GM23338 (cell line): ENCODE measurements at regions not wholly inside any gene's neighbourhood (a gene's known extent, or its start where the extent isn't known, plus 50 kb on each side); places are given as distances from the start of the nearest gene placed in this dataset.

Source experiments
- ATAC-seq: fragments of 200-7000 bp; cut with Tn5 transposase; 3 replicates; pipeline ENCODE4 v1.9.1; 2020
- DNase-seq: peaks from one replicate; pipeline ENCODE4 v3.0.0-alpha.2; 2015; ENCODE audit warnings: low spot score
- H2AFZ ChIP-seq: fragments of 200-600 bp; sonication (generic); 2 replicates; pipeline ENCODE4 v1.8.0; 2016; ENCODE audit warnings: antibody characterized with exemption, mild to moderate bottlenecking, moderate library complexity
- H3F3A ChIP-seq: fragments of 200-600 bp; sonication (generic); replicated peaks from 2 replicates; pipeline ENCODE4 v1.8.0; 2017; ENCODE audit warnings: antibody characterized with exemption, mixed run types, low read depth
- H3K27ac ChIP-seq: fragments of 200-600 bp; sonication (generic); 2 replicates; pipeline ENCODE4 v1.6.1; 2016; ENCODE audit warnings: low read depth
- H3K27me3 ChIP-seq: fragments of 200-600 bp; sonication (generic); 2 replicates; pipeline ENCODE4 v1.8.0; 2016; ENCODE audit warnings: mild to moderate bottlenecking, mixed run types, moderate library complexity; ENCODE audit not compliant: insufficient read depth
- H3K36me3 ChIP-seq: fragments of 200-600 bp; sonication (generic); 2 replicates; pipeline ENCODE4 v1.8.0; 2016; ENCODE audit warnings: mild to moderate bottlenecking; ENCODE audit not compliant: insufficient read depth
- H3K4me1 ChIP-seq: fragments of 200-600 bp; sonication (generic); 2 replicates; pipeline ENCODE4 v1.8.0; 2016; ENCODE audit warnings: mild to moderate bottlenecking, moderate library complexity; ENCODE audit not compliant: insufficient read depth
- H3K4me2 ChIP-seq: fragments of 200-600 bp; sonication (generic); 2 replicates; pipeline ENCODE4 v1.7.1; 2017; ENCODE audit warnings: mixed run types
- H3K4me3 ChIP-seq: fragments of 200-600 bp; sonication (generic); 2 replicates; pipeline ENCODE4 v1.6.1; 2016; ENCODE audit warnings: mixed run types
- H3K79me2 ChIP-seq: fragments of 200-600 bp; sonication (generic); replicated peaks from 2 replicates; pipeline ENCODE4 v1.8.0; 2017; ENCODE audit warnings: mild to moderate bottlenecking; ENCODE audit not compliant: insufficient read depth
- H3K9me2 ChIP-seq: fragments of 200-600 bp; sonication (generic); 2 replicates; pipeline ENCODE4 v1.8.0; 2017; ENCODE audit not compliant: insufficient read depth
- H4K20me1 ChIP-seq: fragments of 200-600 bp; sonication (generic); replicated peaks from 2 replicates; pipeline ENCODE4 v1.8.0; 2017; ENCODE audit warnings: mild to moderate bottlenecking; ENCODE audit not compliant: insufficient read depth
- H3K27ac Mint-ChIP-seq: 2 replicates; pipeline ENCODE4 v1.8.0; 2020; ENCODE audit warnings: inconsistent platforms, mild to moderate bottlenecking, moderate library complexity, mixed read lengths
- H3K27me3 Mint-ChIP-seq: 3 replicates; pipeline ENCODE4 v1.8.0; 2022; ENCODE audit warnings: low read depth, mild to moderate bottlenecking, moderate library complexity, mixed read lengths, inconsistent platforms; ENCODE audit not compliant: insufficient read depth, poor library complexity
- H3K36me3 Mint-ChIP-seq: 3 replicates; pipeline ENCODE4 v1.8.0; 2021; ENCODE audit warnings: low read depth, mild to moderate bottlenecking, inconsistent platforms, moderate library complexity, mixed read lengths
- H3K4me1 Mint-ChIP-seq: 3 replicates; pipeline ENCODE4 v1.8.0; 2020; ENCODE audit warnings: mild to moderate bottlenecking, inconsistent platforms, mixed read lengths
- H3K4me3 Mint-ChIP-seq: 3 replicates; pipeline ENCODE4 v1.8.0; 2021; ENCODE audit warnings: moderate library complexity, mild to moderate bottlenecking, inconsistent platforms, mixed read lengths
- H3K9me3 Mint-ChIP-seq: 3 replicates; pipeline ENCODE4 v1.8.0; 2020; ENCODE audit warnings: moderate library complexity, mild to moderate bottlenecking, inconsistent platforms, mixed read lengths
- CREB1 ChIP-seq: fragments of 250-450 bp; sonication (Bioruptor Pico); IDR thresholded peaks from 2 replicates; pipeline ENCODE4 v1.5.0; 2020; ENCODE audit warnings: low read depth, mild to moderate bottlenecking, moderate library complexity
- CTCF ChIP-seq, 2 experiments: fragments of 200-600 bp in 1 of 2; sonication (generic) in 1 of 2; conservative IDR thresholded peaks; 2 replicates each; pipeline versions ENCODE4 v1.5.1 to v1.6.1; 2016 to 2017; ENCODE audit warnings: antibody characterized with exemption in 2 of 2, low read depth in 2 of 2, mild to moderate bottlenecking in 2 of 2, moderate library complexity in 1 of 2
- ETS1 ChIP-seq: IDR thresholded peaks from 2 replicates; pipeline ENCODE4 v1.6.1; 2016; ENCODE audit warnings: antibody characterized with exemption
- EZH2 ChIP-seq: fragments of 200-600 bp; sonication (generic); IDR thresholded peaks from one replicate; pipeline ENCODE4 v1.8.0; 2017; ENCODE audit warnings: antibody characterized with exemption, mild to moderate bottlenecking, low read depth; ENCODE audit not compliant: unreplicated experiment
- EZH2phosphoT487 ChIP-seq: fragments of 200-600 bp; sonication (generic); IDR thresholded peaks from one replicate; pipeline ENCODE4 v1.8.1; 2018; ENCODE audit warnings: antibody characterized with exemption; ENCODE audit not compliant: unreplicated experiment
- JUNB ChIP-seq: IDR thresholded peaks from one replicate; pipeline ENCODE4 v1.6.1; 2016; ENCODE audit warnings: antibody characterized with exemption; ENCODE audit not compliant: unreplicated experiment
- NANOG ChIP-seq: IDR thresholded peaks from 2 replicates; pipeline ENCODE4 v1.6.1; 2016; ENCODE audit warnings: antibody characterized with exemption, borderline replicate concordance
- POLR2AphosphoS5 ChIP-seq: IDR thresholded peaks from 2 replicates; pipeline ENCODE4 v1.6.1; 2016; ENCODE audit warnings: antibody characterized with exemption, low read depth
- REST ChIP-seq: IDR thresholded peaks from one replicate; pipeline ENCODE4 v1.6.1; 2018; ENCODE audit warnings: antibody characterized with exemption; ENCODE audit not compliant: unreplicated experiment
- STAT1 ChIP-seq: IDR thresholded peaks from one replicate; pipeline ENCODE4 v1.6.1; 2016; ENCODE audit warnings: antibody characterized with exemption; ENCODE audit not compliant: unreplicated experiment
- ZNF114 ChIP-seq: fragments of 250-450 bp; sonication (Bioruptor Pico); IDR thresholded peaks from 2 replicates; pipeline ENCODE4 v1.5.0; 2020; ENCODE audit warnings: mild to moderate bottlenecking, moderate library complexity
- ZNF331 ChIP-seq: fragments of 250-450 bp; sonication (Bioruptor Pico); IDR thresholded peaks from 2 replicates; pipeline ENCODE4 v1.5.0; 2020; ENCODE audit warnings: low read depth, mild to moderate bottlenecking, moderate library complexity
- TF ChIP-seq, protein P1 (sequence below): fragments of 250-450 bp; sonication (Bioruptor Pico); IDR thresholded peaks from 2 replicates; pipeline ENCODE4 v1.5.0; 2020; ENCODE audit warnings: mild to moderate bottlenecking, moderate library complexity

DNA sequence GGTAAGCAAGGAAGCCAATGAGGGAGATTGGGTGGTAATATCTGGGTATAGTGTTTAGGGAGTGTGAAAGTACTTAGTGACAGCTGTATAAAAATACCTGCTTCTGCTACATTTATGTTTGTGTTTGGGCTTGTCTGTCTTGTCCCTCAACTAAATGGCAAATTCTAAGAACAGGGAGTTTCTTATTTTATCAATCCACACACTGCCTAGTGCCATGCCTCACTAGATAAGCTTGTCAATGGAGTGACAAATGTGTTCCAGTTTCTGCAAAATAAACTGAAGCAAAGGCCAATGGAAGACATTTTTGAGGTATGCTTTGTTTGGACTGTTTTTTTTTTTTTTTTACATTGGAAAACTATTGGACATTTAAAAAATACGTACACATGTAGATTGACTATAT, 418.0 kb downstream of the SH2D1A start:
- no peak overlapping the region for H2AFZ ChIP-seq
- TF ChIP-seq EZH2phosphoT487, result no peak
- TF ChIP-seq CREB1, result no peak
- no peak for TF ChIP-seq STAT1
- TF ChIP-seq EZH2, result no peak
- no peak for TF ChIP-seq POLR2AphosphoS5
- TF ChIP-seq NANOG, result no peak
- TF ChIP-seq REST, result no peak
- TF ChIP-seq ZNF114 (CRISPR knock-in tag), result no peak
- no peak for TF ChIP-seq CTCF (conservative IDR thresholded peaks at IDR 0.05; ENCODE audit: low read depth in 2 of 2)
- TF ChIP-seq ZNF331 (CRISPR knock-in tag), result no peak
- TF ChIP-seq JUNB, result no peak
- TF ChIP-seq ETS1, result no peak
- TF ChIP-seq, protein P1, sequence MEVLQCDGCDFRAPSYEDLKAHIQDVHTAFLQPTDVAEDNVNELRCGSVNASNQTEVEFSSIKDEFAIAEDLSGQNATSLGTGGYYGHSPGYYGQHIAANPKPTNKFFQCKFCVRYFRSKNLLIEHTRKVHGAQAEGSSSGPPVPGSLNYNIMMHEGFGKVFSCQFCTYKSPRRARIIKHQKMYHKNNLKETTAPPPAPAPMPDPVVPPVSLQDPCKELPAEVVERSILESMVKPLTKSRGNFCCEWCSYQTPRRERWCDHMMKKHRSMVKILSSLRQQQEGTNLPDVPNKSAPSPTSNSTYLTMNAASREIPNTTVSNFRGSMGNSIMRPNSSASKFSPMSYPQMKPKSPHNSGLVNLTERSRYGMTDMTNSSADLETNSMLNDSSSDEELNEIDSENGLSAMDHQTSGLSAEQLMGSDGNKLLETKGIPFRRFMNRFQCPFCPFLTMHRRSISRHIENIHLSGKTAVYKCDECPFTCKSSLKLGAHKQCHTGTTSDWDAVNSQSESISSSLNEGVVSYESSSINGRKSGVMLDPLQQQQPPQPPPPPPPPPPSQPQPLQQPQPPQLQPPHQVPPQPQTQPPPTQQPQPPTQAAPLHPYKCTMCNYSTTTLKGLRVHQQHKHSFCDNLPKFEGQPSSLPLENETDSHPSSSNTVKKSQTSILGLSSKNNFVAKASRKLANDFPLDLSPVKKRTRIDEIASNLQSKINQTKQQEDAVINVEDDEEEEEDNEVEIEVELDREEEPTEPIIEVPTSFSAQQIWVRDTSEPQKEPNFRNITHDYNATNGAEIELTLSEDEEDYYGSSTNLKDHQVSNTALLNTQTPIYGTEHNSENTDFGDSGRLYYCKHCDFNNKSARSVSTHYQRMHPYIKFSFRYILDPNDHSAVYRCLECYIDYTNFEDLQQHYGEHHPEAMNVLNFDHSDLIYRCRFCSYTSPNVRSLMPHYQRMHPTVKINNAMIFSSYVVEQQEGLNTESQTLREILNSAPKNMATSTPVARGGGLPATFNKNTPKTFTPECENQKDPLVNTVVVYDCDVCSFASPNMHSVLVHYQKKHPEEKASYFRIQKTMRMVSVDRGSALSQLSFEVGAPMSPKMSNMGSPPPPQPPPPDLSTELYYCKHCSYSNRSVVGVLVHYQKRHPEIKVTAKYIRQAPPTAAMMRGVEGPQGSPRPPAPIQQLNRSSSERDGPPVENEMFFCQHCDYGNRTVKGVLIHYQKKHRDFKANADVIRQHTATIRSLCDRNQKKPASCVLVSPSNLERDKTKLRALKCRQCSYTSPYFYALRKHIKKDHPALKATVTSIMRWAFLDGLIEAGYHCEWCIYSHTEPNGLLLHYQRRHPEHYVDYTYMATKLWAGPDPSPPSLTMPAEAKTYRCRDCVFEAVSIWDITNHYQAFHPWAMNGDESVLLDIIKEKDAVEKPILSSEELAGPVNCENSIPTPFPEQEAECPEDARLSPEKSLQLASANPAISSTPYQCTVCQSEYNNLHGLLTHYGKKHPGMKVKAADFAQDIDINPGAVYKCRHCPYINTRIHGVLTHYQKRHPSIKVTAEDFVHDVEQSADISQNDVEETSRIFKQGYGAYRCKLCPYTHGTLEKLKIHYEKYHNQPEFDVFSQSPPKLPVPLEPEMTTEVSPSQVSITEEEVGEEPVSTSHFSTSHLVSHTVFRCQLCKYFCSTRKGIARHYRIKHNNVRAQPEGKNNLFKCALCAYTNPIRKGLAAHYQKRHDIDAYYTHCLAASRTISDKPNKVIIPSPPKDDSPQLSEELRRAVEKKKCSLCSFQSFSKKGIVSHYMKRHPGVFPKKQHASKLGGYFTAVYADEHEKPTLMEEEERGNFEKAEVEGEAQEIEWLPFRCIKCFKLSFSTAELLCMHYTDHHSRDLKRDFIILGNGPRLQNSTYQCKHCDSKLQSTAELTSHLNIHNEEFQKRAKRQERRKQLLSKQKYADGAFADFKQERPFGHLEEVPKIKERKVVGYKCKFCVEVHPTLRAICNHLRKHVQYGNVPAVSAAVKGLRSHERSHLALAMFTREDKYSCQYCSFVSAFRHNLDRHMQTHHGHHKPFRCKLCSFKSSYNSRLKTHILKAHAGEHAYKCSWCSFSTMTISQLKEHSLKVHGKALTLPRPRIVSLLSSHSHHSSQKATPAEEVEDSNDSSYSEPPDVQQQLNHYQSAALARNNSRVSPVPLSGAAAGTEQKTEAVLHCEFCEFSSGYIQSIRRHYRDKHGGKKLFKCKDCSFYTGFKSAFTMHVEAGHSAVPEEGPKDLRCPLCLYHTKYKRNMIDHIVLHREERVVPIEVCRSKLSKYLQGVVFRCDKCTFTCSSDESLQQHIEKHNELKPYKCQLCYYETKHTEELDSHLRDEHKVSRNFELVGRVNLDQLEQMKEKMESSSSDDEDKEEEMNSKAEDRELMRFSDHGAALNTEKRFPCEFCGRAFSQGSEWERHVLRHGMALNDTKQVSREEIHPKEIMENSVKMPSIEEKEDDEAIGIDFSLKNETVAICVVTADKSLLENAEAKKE, result no peak
- peaks cover 2% of the 10 kb centered on the region; the same call in 1 of the 3 replicates for H3K36me3 Mint-ChIP-seq
- H3K9me3 Mint-ChIP-seq, result no peaks in the 10 kb centered on the region; the same call in 2 of the 3 replicates
- ATAC-seq (no peak), DNase-seq (no peak)
- no peaks in the 10 kb centered on the region for H3K79me2 ChIP-seq
- no peak overlapping the region for H3K4me2 ChIP-seq
- no peaks in the 10 kb centered on the region for H3K9me2 ChIP-seq
- H3K4me1 ChIP-seq, result no peaks in the 10 kb centered on the region
- H3K27me3 ChIP-seq, result no peaks in the 10 kb centered on the region
- no peaks in the 10 kb centered on the region for H3F3A ChIP-seq
- no peak overlapping the region for H3K4me3 ChIP-seq
- H3K4me3 Mint-ChIP-seq, result no peak overlapping the region
- no peaks in the 10 kb centered on the region for H3K4me1 Mint-ChIP-seq
- H4K20me1 ChIP-seq, result no peaks in the 10 kb centered on the region
- no peaks in the 10 kb centered on the region for H3K27me3 Mint-ChIP-seq
- H3K27ac ChIP-seq, result no peak overlapping the region
- no peak overlapping the region for H3K27ac Mint-ChIP-seq
- no peaks in the 10 kb centered on the region for H3K36me3 ChIP-seq
